ENCODE measurements at regions not wholly inside any gene's neighbourhood (a gene's known extent, or its start where the extent isn't known, plus 50 kb on each side); places are given as distances from the start of the nearest gene placed in this dataset.

DNA sequence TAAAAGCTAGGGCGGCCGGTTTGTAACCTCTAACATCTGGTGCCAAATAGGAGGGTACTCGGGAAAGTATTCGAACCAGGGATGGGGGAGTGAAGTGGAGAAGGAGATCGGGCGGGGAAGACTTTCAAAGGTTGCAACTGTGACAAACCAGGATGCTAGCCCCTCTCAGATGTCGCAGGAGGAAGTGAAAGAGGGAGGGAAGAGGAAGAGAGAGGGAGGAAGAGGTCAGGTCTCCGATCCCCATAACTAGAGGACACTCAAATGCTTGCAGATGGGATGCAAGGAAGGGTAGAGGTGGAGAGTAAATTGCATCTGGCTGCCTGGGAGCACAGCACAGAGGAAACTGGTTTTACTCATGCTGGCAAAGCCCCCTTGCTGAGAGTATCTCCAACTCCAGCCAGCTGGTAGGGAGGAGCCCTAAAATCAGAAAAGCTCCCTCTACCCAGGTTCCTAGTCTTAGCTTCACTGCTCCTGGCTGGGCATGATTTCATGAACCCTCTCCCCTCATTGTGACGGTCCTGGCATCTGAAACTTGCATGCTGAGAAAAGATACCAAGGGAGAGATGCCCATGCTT, 696.7 kb upstream of the TBX3 start:
- no peak overlapping the region for H3K27ac ChIP-seq (ENCODE audit: low read length)
- H3K36me3 ChIP-seq (ENCODE audit: insufficient read depth, low read length) = no peaks in the 10 kb centered on the region
- H3K4me2 ChIP-seq (ENCODE audit: low read length) = no peak overlapping the region
- no peaks in the 10 kb centered on the region for H4K20me1 ChIP-seq (ENCODE audit: insufficient read depth)
- no peaks in the 10 kb centered on the region for H3F3A ChIP-seq (ENCODE audit: insufficient read depth, low read length, poor library complexity, severe bottlenecking)
- H3K4me3 ChIP-seq (ENCODE audit: low read length) = no peak overlapping the region
- H3K9me2 ChIP-seq (ENCODE audit: insufficient read depth, low read length) = no peaks in the 10 kb centered on the region
- TF ChIP-seq, protein P1, sequence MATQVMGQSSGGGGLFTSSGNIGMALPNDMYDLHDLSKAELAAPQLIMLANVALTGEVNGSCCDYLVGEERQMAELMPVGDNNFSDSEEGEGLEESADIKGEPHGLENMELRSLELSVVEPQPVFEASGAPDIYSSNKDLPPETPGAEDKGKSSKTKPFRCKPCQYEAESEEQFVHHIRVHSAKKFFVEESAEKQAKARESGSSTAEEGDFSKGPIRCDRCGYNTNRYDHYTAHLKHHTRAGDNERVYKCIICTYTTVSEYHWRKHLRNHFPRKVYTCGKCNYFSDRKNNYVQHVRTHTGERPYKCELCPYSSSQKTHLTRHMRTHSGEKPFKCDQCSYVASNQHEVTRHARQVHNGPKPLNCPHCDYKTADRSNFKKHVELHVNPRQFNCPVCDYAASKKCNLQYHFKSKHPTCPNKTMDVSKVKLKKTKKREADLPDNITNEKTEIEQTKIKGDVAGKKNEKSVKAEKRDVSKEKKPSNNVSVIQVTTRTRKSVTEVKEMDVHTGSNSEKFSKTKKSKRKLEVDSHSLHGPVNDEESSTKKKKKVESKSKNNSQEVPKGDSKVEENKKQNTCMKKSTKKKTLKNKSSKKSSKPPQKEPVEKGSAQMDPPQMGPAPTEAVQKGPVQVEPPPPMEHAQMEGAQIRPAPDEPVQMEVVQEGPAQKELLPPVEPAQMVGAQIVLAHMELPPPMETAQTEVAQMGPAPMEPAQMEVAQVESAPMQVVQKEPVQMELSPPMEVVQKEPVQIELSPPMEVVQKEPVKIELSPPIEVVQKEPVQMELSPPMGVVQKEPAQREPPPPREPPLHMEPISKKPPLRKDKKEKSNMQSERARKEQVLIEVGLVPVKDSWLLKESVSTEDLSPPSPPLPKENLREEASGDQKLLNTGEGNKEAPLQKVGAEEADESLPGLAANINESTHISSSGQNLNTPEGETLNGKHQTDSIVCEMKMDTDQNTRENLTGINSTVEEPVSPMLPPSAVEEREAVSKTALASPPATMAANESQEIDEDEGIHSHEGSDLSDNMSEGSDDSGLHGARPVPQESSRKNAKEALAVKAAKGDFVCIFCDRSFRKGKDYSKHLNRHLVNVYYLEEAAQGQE (IDR thresholded peaks at IDR 0.05; ENCODE audit: borderline replicate concordance) = no peak
- no peak for TF ChIP-seq SMC3 (conservative IDR thresholded peaks at IDR 0.05; ENCODE audit: poor library complexity)
- no peak for TF ChIP-seq EZH2 (IDR thresholded peaks at IDR 0.05; ENCODE audit: borderline replicate concordance, insufficient read depth, low read length, poor library complexity, severe bottlenecking)
- no peak for TF ChIP-seq POLR2AphosphoS5 (IDR thresholded peaks at IDR 0.05)
- TF ChIP-seq MXI1 (conservative IDR thresholded peaks at IDR 0.05; ENCODE audit: poor library complexity, severe bottlenecking) = no peak
- TF ChIP-seq, protein P2, sequence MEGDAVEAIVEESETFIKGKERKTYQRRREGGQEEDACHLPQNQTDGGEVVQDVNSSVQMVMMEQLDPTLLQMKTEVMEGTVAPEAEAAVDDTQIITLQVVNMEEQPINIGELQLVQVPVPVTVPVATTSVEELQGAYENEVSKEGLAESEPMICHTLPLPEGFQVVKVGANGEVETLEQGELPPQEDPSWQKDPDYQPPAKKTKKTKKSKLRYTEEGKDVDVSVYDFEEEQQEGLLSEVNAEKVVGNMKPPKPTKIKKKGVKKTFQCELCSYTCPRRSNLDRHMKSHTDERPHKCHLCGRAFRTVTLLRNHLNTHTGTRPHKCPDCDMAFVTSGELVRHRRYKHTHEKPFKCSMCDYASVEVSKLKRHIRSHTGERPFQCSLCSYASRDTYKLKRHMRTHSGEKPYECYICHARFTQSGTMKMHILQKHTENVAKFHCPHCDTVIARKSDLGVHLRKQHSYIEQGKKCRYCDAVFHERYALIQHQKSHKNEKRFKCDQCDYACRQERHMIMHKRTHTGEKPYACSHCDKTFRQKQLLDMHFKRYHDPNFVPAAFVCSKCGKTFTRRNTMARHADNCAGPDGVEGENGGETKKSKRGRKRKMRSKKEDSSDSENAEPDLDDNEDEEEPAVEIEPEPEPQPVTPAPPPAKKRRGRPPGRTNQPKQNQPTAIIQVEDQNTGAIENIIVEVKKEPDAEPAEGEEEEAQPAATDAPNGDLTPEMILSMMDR (IDR thresholded peaks at IDR 0.05; ENCODE audit: poor library complexity, severe bottlenecking) = no peak
- no peak for TF ChIP-seq TAF1 (IDR thresholded peaks at IDR 0.05; ENCODE audit: low read depth)
- H2AFZ ChIP-seq (ENCODE audit: low read depth, low read length) = no peak overlapping the region
- no peaks in the 10 kb centered on the region for H3K79me2 ChIP-seq (replicated peaks; ENCODE audit: insufficient read depth, low read length)
- H3K9me3 ChIP-seq (ENCODE audit: low read length) = no peaks in the 10 kb centered on the region
- no peaks in the 10 kb centered on the region for H3K27me3 ChIP-seq (ENCODE audit: insufficient read depth, low read depth, low read length)
- H3K9ac ChIP-seq (ENCODE audit: low read length) = no peak overlapping the region

DNA sequence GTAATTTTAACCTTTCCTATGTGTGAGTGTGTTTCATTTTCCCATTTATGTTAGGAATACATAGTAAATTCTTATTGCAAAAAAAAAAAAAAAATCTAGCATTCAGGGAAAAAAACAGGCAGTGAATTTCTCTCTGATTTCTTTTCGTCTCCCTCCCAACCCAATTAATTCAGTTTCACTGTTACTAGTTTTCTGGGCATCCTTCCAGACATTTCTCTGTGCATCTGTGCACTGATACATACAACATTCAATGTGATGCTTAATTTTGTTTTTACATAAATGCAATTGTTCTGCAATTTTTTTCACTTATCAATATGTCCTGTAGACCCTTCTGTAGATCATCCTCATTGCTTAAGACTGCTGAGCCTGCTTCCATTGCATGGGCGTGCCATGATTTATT, 694.3 kb upstream of the TBX3 start:
- Histone ChIP-seq H3K36me3 (ENCODE audit: insufficient read depth, low read length) (no peaks in the 10 kb centered on the region), H3K9ac (ENCODE audit: low read length) (no peak overlapping the region), H3K9me3 (ENCODE audit: low read length) (no peaks in the 10 kb centered on the region), H3K27ac (ENCODE audit: low read length) (no peak overlapping the region), H3K79me2 (replicated peaks; ENCODE audit: insufficient read depth, low read length) (no peaks in the 10 kb centered on the region), H3K4me3 (ENCODE audit: low read length) (no peak overlapping the region), H3K27me3 (ENCODE audit: insufficient read depth, low read depth, low read length) (no peaks in the 10 kb centered on the region), H3F3A (ENCODE audit: insufficient read depth, low read length, poor library complexity, severe bottlenecking) (no peaks in the 10 kb centered on the region), H3K4me2 (ENCODE audit: low read length) (no peak overlapping the region), H2AFZ (ENCODE audit: low read depth, low read length) (no peak overlapping the region), H3K9me2 (ENCODE audit: insufficient read depth, low read length) (no peaks in the 10 kb centered on the region), H4K20me1 (ENCODE audit: insufficient read depth) (no peaks in the 10 kb centered on the region)
- TF ChIP-seq SMC3 (conservative IDR thresholded peaks at IDR 0.05; ENCODE audit: poor library complexity) = no peak
- TF ChIP-seq, protein P1 (IDR thresholded peaks at IDR 0.05; ENCODE audit: borderline replicate concordance) = no peak
- TF ChIP-seq POLR2AphosphoS5 (IDR thresholded peaks at IDR 0.05) = no peak
- no peak for TF ChIP-seq EZH2 (IDR thresholded peaks at IDR 0.05; ENCODE audit: borderline replicate concordance, insufficient read depth, low read length, poor library complexity, severe bottlenecking)
- TF ChIP-seq, protein P2 (IDR thresholded peaks at IDR 0.05; ENCODE audit: poor library complexity, severe bottlenecking) = no peak
- TF ChIP-seq MXI1 (conservative IDR thresholded peaks at IDR 0.05; ENCODE audit: poor library complexity, severe bottlenecking) = no peak
